ENCODE measurements at regions not wholly inside any gene's neighbourhood (a gene's known extent, or its start where the extent isn't known, plus 50 kb on each side); places are given as distances from the start of the nearest gene placed in this dataset.

DNA sequence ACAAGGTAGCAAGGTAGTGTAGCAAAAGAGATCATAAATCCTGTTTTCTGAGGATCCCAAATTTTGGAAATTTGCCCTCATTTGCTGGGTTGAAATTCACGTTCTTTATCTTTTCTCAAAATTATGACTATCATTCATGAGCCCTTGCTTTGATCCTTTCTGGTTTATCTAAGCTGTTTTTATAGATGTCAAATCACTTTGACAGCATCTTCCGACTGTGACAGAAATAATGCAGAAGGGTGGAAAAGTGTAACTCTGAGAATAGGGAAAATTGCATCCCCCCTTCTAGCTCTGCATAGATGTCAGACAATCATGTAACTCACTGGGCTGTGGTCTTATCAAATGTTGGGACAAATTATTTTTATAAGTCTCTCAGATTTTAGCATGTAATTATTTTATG is 550.1 kb downstream of the OMA1 start:
- H3K9ac ChIP-seq (ENCODE audit: insufficient read depth, low read length): no peak overlapping the region
- TF ChIP-seq, protein P1, sequence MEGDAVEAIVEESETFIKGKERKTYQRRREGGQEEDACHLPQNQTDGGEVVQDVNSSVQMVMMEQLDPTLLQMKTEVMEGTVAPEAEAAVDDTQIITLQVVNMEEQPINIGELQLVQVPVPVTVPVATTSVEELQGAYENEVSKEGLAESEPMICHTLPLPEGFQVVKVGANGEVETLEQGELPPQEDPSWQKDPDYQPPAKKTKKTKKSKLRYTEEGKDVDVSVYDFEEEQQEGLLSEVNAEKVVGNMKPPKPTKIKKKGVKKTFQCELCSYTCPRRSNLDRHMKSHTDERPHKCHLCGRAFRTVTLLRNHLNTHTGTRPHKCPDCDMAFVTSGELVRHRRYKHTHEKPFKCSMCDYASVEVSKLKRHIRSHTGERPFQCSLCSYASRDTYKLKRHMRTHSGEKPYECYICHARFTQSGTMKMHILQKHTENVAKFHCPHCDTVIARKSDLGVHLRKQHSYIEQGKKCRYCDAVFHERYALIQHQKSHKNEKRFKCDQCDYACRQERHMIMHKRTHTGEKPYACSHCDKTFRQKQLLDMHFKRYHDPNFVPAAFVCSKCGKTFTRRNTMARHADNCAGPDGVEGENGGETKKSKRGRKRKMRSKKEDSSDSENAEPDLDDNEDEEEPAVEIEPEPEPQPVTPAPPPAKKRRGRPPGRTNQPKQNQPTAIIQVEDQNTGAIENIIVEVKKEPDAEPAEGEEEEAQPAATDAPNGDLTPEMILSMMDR (conservative IDR thresholded peaks at IDR 0.05 in 1 of 2, IDR thresholded peaks at IDR 0.05 in 1 of 2; ENCODE audit: low read depth in 1 of 2, low read length in 2 of 2): no peak
- TF ChIP-seq EZH2 (IDR thresholded peaks at IDR 0.05; ENCODE audit: low read length, missing control alignments): no peak
- no peaks in the 10 kb centered on the region for H4K20me1 ChIP-seq (ENCODE audit: control insufficient read depth, extremely low read depth, insufficient read depth, low read length)
- no peak overlapping the region for H3K27ac ChIP-seq (ENCODE audit: insufficient read depth, low read length)
- no peak overlapping the region for H3K4me2 ChIP-seq (ENCODE audit: extremely low read depth, insufficient read depth, low read length)
- H3K79me2 ChIP-seq (ENCODE audit: control insufficient read depth, insufficient read depth, low read length): no peaks in the 10 kb centered on the region
- DNase-seq (ENCODE audit: low read depth in 2 of 2): no peak
- no peak overlapping the region for H3K4me3 ChIP-seq (replicated peaks in 1 of 4; ENCODE audit: control extremely low read depth in 1 of 4, insufficient read depth in 1 of 4, low read depth in 3 of 4, low read length in 4 of 4)
- H3K4me1 ChIP-seq (ENCODE audit: control insufficient read depth, extremely low read depth, insufficient read depth, low read length): no peaks in the 10 kb centered on the region
- no peaks in the 10 kb centered on the region for H3K27me3 ChIP-seq (ENCODE audit: control insufficient read depth, insufficient read depth, low read length)
- H3K36me3 ChIP-seq (ENCODE audit: control insufficient read depth, insufficient read depth, low read length): no peaks in the 10 kb centered on the region
- no peak overlapping the region for H2AFZ ChIP-seq (ENCODE audit: low read length)
- H3K9me3 ChIP-seq (ENCODE audit: control insufficient read depth, insufficient read depth, low read depth, low read length): no peaks in the 10 kb centered on the region

DNA sequence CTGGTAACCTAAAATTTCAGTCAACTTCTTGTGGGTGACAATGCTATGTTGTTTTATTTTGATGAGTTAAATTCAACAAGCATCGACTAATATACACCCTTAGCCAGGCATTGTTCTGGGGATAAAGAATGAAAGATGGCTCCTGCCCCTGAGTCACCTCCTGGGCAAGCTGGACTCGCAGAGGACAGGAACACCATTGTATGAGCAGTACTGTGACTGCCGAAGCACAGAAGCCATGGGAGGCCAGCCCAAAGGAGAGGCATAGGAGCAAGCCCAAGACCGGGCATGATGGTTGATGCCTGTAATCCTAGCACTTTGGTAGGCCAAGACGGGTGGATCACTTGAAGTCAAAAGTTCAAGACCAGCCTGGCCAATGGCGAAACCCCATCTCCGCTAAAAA is 555.2 kb downstream of the OMA1 start:
- Histone ChIP-seq H3K79me2 (ENCODE audit: control insufficient read depth, insufficient read depth, low read length) (no peaks in the 10 kb centered on the region), H3K4me2 (ENCODE audit: extremely low read depth, insufficient read depth, low read length) (no peak overlapping the region), H2AFZ (ENCODE audit: low read length) (no peak overlapping the region), H3K9ac (ENCODE audit: insufficient read depth, low read length) (no peak overlapping the region), H3K9me3 (ENCODE audit: control insufficient read depth, insufficient read depth, low read depth, low read length) (no peaks in the 10 kb centered on the region), H3K4me3 (replicated peaks in 1 of 4; ENCODE audit: control extremely low read depth in 1 of 4, insufficient read depth in 1 of 4, low read depth in 3 of 4, low read length in 4 of 4) (no peak overlapping the region), H4K20me1 (ENCODE audit: control insufficient read depth, extremely low read depth, insufficient read depth, low read length) (no peaks in the 10 kb centered on the region), H3K36me3 (ENCODE audit: control insufficient read depth, insufficient read depth, low read length) (no peaks in the 10 kb centered on the region), H3K27me3 (ENCODE audit: control insufficient read depth, insufficient read depth, low read length) (no peaks in the 10 kb centered on the region), H3K27ac (ENCODE audit: insufficient read depth, low read length) (no peak overlapping the region), H3K4me1 (ENCODE audit: control insufficient read depth, extremely low read depth, insufficient read depth, low read length) (no peaks in the 10 kb centered on the region)
- TF ChIP-seq, protein P1 (conservative IDR thresholded peaks at IDR 0.05 in 1 of 2, IDR thresholded peaks at IDR 0.05 in 1 of 2; ENCODE audit: low read depth in 1 of 2, low read length in 2 of 2): no peak
- TF ChIP-seq EZH2 (IDR thresholded peaks at IDR 0.05; ENCODE audit: low read length, missing control alignments): no peak
- no peak for DNase-seq (ENCODE audit: low read depth in 2 of 2)

DNA sequence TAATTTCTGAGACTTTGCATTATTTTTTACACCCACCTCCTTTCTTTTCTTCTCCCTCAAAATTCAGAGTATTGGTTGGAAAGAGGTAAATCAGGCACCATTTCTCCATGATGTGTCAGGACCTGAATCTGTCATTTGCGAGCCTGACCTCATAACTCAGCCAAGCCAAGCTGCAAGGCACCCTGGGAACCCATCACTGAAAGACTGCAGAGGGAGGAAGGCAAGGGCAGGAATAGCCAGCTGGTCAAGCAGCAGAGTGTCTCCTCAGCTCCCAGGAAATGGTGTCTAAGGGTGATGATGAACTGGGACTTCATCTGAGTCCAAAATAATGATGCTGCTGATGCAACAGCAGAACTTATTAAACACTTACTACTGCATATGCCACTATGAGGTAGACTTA is 556.6 kb downstream of the OMA1 start:
- Histone ChIP-seq H3K27me3 (ENCODE audit: control insufficient read depth, insufficient read depth, low read length) (no peaks in the 10 kb centered on the region), H3K27ac (ENCODE audit: insufficient read depth, low read length) (no peak overlapping the region), H3K4me2 (ENCODE audit: extremely low read depth, insufficient read depth, low read length) (no peak overlapping the region), H3K9me3 (ENCODE audit: control insufficient read depth, insufficient read depth, low read depth, low read length) (no peaks in the 10 kb centered on the region), H4K20me1 (ENCODE audit: control insufficient read depth, extremely low read depth, insufficient read depth, low read length) (no peaks in the 10 kb centered on the region), H3K36me3 (ENCODE audit: control insufficient read depth, insufficient read depth, low read length) (no peaks in the 10 kb centered on the region), H3K4me3 (replicated peaks in 1 of 4; ENCODE audit: control extremely low read depth in 1 of 4, insufficient read depth in 1 of 4, low read depth in 3 of 4, low read length in 4 of 4) (no peak overlapping the region), H3K9ac (ENCODE audit: insufficient read depth, low read length) (no peak overlapping the region), H2AFZ (ENCODE audit: low read length) (no peak overlapping the region), H3K4me1 (ENCODE audit: control insufficient read depth, extremely low read depth, insufficient read depth, low read length) (no peaks in the 10 kb centered on the region), H3K79me2 (ENCODE audit: control insufficient read depth, insufficient read depth, low read length) (no peaks in the 10 kb centered on the region)
- no peak for DNase-seq (ENCODE audit: low read depth in 2 of 2)
- TF ChIP-seq, protein P1 (conservative IDR thresholded peaks at IDR 0.05 in 1 of 2, IDR thresholded peaks at IDR 0.05 in 1 of 2; ENCODE audit: low read depth in 1 of 2, low read length in 2 of 2): no peak
- TF ChIP-seq EZH2 (IDR thresholded peaks at IDR 0.05; ENCODE audit: low read length, missing control alignments): no peak
